Esophagus squamous epithelium (tissue), 5 donors: ENCODE measurements at regions not wholly inside any gene's neighbourhood (a gene's known extent, or its start where the extent isn't known, plus 50 kb on each side); places are given as distances from the start of the nearest gene placed in this dataset.

Source experiments
- DNase-seq: peaks from one replicate; lab custom pipeline; 2025; lab: John Stamatoyannopoulos, UW
- H3K27ac ChIP-seq, 4 donors: fragments of 200-600 bp; sonication (generic); one replicate each; pipeline ENCODE4 v1.5.1; 2016 to 2019; ENCODE audit warnings: mild to moderate bottlenecking in 1 of 4
- H3K27me3 ChIP-seq, 4 donors: fragments of 200-600 bp; sonication (generic); 1 replicate in 3 of 4; 2 replicates in 1 of 4; pipeline versions ENCODE4 v1.5.1 to v1.6.0; 2017 to 2021; ENCODE audit warnings: antibody characterized with exemption in 1 of 4
- H3K36me3 ChIP-seq, 3 donors: fragments of 200-600 bp; sonication (generic); one replicate each; pipeline ENCODE4 v1.5.1; 2016 to 2019
- H3K4me1 ChIP-seq, 3 donors: fragments of 200-600 bp; sonication (generic); one replicate each; pipeline ENCODE4 v1.5.1; 2017 to 2019
- H3K4me3 ChIP-seq, 4 donors: fragments of 200-600 bp; sonication (generic); 1 replicate in 3 of 4; 2 replicates in 1 of 4; pipeline ENCODE4 v1.5.1; 2016 to 2019; ENCODE audit warnings: mild to moderate bottlenecking in 2 of 4, moderate library complexity in 1 of 4
- H3K9me3 ChIP-seq, 3 donors: fragments of 200-600 bp; sonication (generic); one replicate each; pipeline ENCODE4 v1.5.1; 2016 to 2019
- CTCF ChIP-seq, 6 experiments: fragments of 450-650 bp in 4 of 6; fragments of 200-600 bp in 2 of 6; sonication (generic) in 2 of 6; IDR thresholded peaks; one replicate each; pipeline ENCODE4 v1.5.1; 2016 to 2019; ENCODE audit warnings: antibody characterized with exemption in 6 of 6, mild to moderate bottlenecking in 4 of 6, moderate library complexity in 4 of 6
- POLR2A ChIP-seq, 4 donors: fragments of 450-650 bp; IDR thresholded peaks; one replicate each; pipeline ENCODE4 v1.6.1; 2017; ENCODE audit warnings: antibody characterized with exemption in 4 of 4, mild to moderate bottlenecking in 4 of 4, moderate library complexity in 3 of 4
- WGBS, 2 donors: methylation state at CpG; one replicate each; pipeline ENCODE4 v1.1.5; 2018; 5-methylcytosine and 5-hydroxymethylcytosine counted together
- intact Hi-C: fragments of 100-400 bp; cut with DNase I; formaldehyde crosslinking; loops from one replicate; pipeline ENCODE4 v1.15.0; 2022
- donor health status: DM: yes; HTN: yes; CAD: no.

GRCh38 chr2:239839306-239839705 lies 185.8 kb downstream of the NDUFA10 start:
- no peak for DNase-seq
- no peaks in the 10 kb centered on the region for H3K4me1 ChIP-seq
- H3K27ac ChIP-seq: no peak overlapping the region
- no peaks in the 10 kb centered on the region for H3K36me3 ChIP-seq
- intact Hi-C loops: no loop called here
- no peak for TF ChIP-seq CTCF (IDR thresholded peaks at IDR 0.05)
- no peak for TF ChIP-seq POLR2A (IDR thresholded peaks at IDR 0.05)
- H3K4me3 ChIP-seq: no peak overlapping the region
- peaks cover 0 to 6% (median 3%) of the 10 kb centered on the region in 3 donors for H3K9me3 ChIP-seq
- 71 to 100% methylated on average over 1 to 3 of the region's 5 CpGs for WGBS, 2 donors
- peaks cover 0 to 7% (median 0%) of the 10 kb centered on the region in 4 donors for H3K27me3 ChIP-seq

- Histone ChIP-seq H3K27ac (no peak overlapping the region), H3K4me1 (peaks cover 0 to 10% (median 0%) of the 10 kb centered on the region in 3 donors), H3K4me3 (no peak overlapping the region), H3K9me3 (peaks cover 0 to 6% (median 3%) of the 10 kb centered on the region in 3 donors), H3K36me3 (no peaks in the 10 kb centered on the region), H3K27me3 (peaks cover 0 to 14% (median 0%) of the 10 kb centered on the region in 4 donors)
- no peak for DNase-seq
- TF ChIP-seq POLR2A (IDR thresholded peaks at IDR 0.05) (no peak), CTCF (IDR thresholded peaks at IDR 0.05) (no peak)
- intact Hi-C loops: no loop called here
- WGBS, 2 donors: 88 to 96% methylated on average over 3 to 6 of the region's 7 CpGs
Observed at GRCh38 chr2:239836021-239836765, 188.9 kb downstream of the NDUFA10 start.

- H3K36me3 ChIP-seq: no peaks in the 10 kb centered on the region
- no peak overlapping the region for H3K4me3 ChIP-seq
- TF ChIP-seq POLR2A (IDR thresholded peaks at IDR 0.05) (no peak), CTCF (IDR thresholded peaks at IDR 0.05) (no peak)
- no peak for DNase-seq
- H3K4me1 ChIP-seq: peaks cover 5 to 21% (median 10%) of the 10 kb centered on the region in 3 donors
- no peak overlapping the region for H3K27ac ChIP-seq
- intact Hi-C loops: no loop called here
- 85 to 87% methylated on average over 5 of the region's 5 CpGs for WGBS, 2 donors
- H3K9me3 ChIP-seq: peaks cover 0 to 6% (median 3%) of the 10 kb centered on the region in 3 donors
- peaks cover 0 to 14% (median 0%) of the 10 kb centered on the region in 4 donors for H3K27me3 ChIP-seq
Observed at GRCh38 chr2:239835056-239835455, 190.1 kb downstream of the NDUFA10 start.

GRCh38 chr2:239834143-239834542 lies 191.0 kb downstream of the NDUFA10 start:
- peaks cover 0 to 14% (median 0%) of the 10 kb centered on the region in 4 donors for H3K27me3 ChIP-seq
- H3K27ac ChIP-seq: no peak overlapping the region
- peaks cover 0 to 6% (median 3%) of the 10 kb centered on the region in 3 donors for H3K9me3 ChIP-seq
- TF ChIP-seq POLR2A (IDR thresholded peaks at IDR 0.05) (no peak), CTCF (IDR thresholded peaks at IDR 0.05) (no peak)
- intact Hi-C loops: no loop called here
- peaks cover 5 to 23% (median 10%) of the 10 kb centered on the region in 3 donors for H3K4me1 ChIP-seq
- H3K36me3 ChIP-seq: no peaks in the 10 kb centered on the region
- no peak for DNase-seq
- 80 to 100% methylated on average over 2 to 6 of the region's 8 CpGs for WGBS, 2 donors
- H3K4me3 ChIP-seq: no peak overlapping the region
